ENCODE measurements at regions not wholly inside any gene's neighbourhood (a gene's known extent, or its start where the extent isn't known, plus 50 kb on each side); places are given as distances from the start of the nearest gene placed in this dataset.

- TF ChIP-seq POLR2AphosphoS5 (IDR thresholded peaks at IDR 0.05; ENCODE audit: low read depth, low read length) (no peak), TAF1 (IDR thresholded peaks at IDR 0.05; ENCODE audit: borderline replicate concordance, low read depth, low read length) (no peak), POLR2A (IDR thresholded peaks at IDR 0.05; ENCODE audit: low read depth, low read length) (no peak)
Observed at GRCh38 chr4:115562506-115562905, 449.1 kb upstream of the NDST4 start.
